RWPE1 (cell line): ENCODE measurements at regions not wholly inside any gene's neighbourhood (a gene's known extent, or its start where the extent isn't known, plus 50 kb on each side); places are given as distances from the start of the nearest gene placed in this dataset.

Source experiments
- CTCF ChIA-PET: fragments of 350-600 bp; sonication (Branson Sonifier 250); formaldehyde crosslinking; extraction: SDS; loops from one replicate; lab custom pipeline; 2021; lab: Yijun Ruan, JAX
- POLR2A ChIA-PET: fragments of 400-600 bp; formaldehyde crosslinking; extraction: SDS; loops from one replicate; lab custom pipeline; 2020; ENCODE audit warnings: antibody characterized with exemption; ENCODE audit not compliant: low non-redundant PET; lab: Yijun Ruan, JAX
- DNase-seq: peaks from one replicate; pipeline ENCODE4 v3.0.0; 2012; ENCODE audit warnings: low spot score
- H3K27ac ChIP-seq: fragments of 450-650 bp; 2 replicates; pipeline ENCODE4 v1.5.1; 2017
- TF ChIP-seq, protein P1 (sequence below): fragments of 450-650 bp; conservative IDR thresholded peaks from 2 replicates; pipeline ENCODE4 v1.5.1; 2017; ENCODE audit warnings: low read depth, mild to moderate bottlenecking

- POLR2A ChIA-PET, result no interaction called here
- CTCF ChIA-PET, result interaction anchor here (0.6 to 0.7 kb wide), 3 partner anchors 23 to 1963 kb away, joined by 3 to 6 read pairs (median 3); no protein-coding TSS in a partner anchor
Measured at GRCh38 chr11:80355251-80355650, 914.4 kb upstream of the TENM4 start.

GRCh38 chr11:80350541-80350940 lies 909.7 kb upstream of the TENM4 start:
- ChIA-PET POLR2A (no interaction called here), CTCF (no interaction called here)
- DNase-seq, result no peak
- TF ChIP-seq, protein P1, sequence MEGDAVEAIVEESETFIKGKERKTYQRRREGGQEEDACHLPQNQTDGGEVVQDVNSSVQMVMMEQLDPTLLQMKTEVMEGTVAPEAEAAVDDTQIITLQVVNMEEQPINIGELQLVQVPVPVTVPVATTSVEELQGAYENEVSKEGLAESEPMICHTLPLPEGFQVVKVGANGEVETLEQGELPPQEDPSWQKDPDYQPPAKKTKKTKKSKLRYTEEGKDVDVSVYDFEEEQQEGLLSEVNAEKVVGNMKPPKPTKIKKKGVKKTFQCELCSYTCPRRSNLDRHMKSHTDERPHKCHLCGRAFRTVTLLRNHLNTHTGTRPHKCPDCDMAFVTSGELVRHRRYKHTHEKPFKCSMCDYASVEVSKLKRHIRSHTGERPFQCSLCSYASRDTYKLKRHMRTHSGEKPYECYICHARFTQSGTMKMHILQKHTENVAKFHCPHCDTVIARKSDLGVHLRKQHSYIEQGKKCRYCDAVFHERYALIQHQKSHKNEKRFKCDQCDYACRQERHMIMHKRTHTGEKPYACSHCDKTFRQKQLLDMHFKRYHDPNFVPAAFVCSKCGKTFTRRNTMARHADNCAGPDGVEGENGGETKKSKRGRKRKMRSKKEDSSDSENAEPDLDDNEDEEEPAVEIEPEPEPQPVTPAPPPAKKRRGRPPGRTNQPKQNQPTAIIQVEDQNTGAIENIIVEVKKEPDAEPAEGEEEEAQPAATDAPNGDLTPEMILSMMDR, result no peak
- H3K27ac ChIP-seq, result no peak overlapping the region

More at GRCh38 chr11:80355251-80355650, 914.4 kb upstream of the TENM4 start:
- TF ChIP-seq, protein P1, result no peak
- no peak overlapping the region for H3K27ac ChIP-seq
- DNase-seq, result no peak

- CTCF ChIA-PET, result no interaction called here
- DNase-seq, result no peak
- TF ChIP-seq, protein P1, result no peak
- POLR2A ChIA-PET, result no interaction called here
- H3K27ac ChIP-seq, result no peak overlapping the region
Measured at GRCh38 chr11:80349997-80350396, 909.2 kb upstream of the TENM4 start.

DNA sequence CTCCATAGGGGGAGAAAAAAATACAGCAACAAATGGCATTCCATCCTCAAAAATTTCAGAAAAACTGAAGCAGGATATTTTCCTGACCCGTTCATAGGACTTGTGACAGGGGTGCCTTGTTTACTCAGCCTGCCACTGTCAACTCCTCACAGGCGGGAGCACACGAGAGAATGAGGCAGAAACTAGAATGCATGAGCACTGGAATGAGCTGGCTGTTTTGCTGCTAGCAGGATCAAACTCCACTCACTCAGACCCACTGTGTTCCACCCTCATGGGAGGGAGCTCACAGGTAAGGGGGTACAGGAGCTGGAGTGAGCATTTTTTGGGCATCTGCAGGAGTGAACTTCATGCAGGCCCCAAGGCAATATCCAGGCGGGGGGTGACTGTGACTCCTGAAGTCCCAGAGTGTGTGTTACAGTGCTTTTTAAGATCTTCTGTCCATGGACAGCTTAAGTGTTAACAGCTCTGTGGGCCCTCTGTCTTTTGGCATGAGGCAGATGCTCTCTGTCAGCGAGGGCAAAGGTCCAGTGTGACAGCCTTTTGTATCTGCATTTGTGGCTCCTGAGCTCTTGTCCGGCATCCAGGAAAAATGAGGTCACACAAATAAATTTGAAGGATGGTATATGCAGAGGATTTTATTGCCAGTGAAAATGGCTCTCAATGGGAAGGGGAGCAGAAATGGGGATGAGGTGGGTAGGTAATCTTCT lies 905.7 kb upstream of the TENM4 start:
- ChIA-PET POLR2A (no interaction called here), CTCF (no interaction called here)

GRCh38 chr11:80343436-80343835 lies 902.6 kb upstream of the TENM4 start:
- DNase-seq, result no peak
- ChIA-PET CTCF (no interaction called here), POLR2A (no interaction called here)
- TF ChIP-seq, protein P1, result no peak
- H3K27ac ChIP-seq, result no peak overlapping the region

More for the DNA sequence above, 905.7 kb upstream of the TENM4 start:
- DNase-seq, result no peak
- no peak overlapping the region for H3K27ac ChIP-seq
- TF ChIP-seq, protein P1, result no peak

GRCh38 chr11:80338231-80338630 lies 897.4 kb upstream of the TENM4 start:
- ChIA-PET POLR2A (no interaction called here), CTCF (no interaction called here)
- DNase-seq, result no peak
- TF ChIP-seq, protein P1, result no peak
- H3K27ac ChIP-seq, result no peak overlapping the region
